GM12892 (cell line): ENCODE measurements at regions not wholly inside any gene's neighbourhood (a gene's known extent, or its start where the extent isn't known, plus 50 kb on each side); places are given as distances from the start of the nearest gene placed in this dataset.

Experiments used
- DNase-seq: peaks from one replicate; pipeline ENCODE4 v3.0.0; 2011; ENCODE audit not compliant: insufficient read length
- FAIRE-seq: peaks from 2 replicates; lab custom pipeline; 2011; peaks lifted over from hg19 to GRCh38; lab: Jason Lieb, UNC
- POLR2A ChIP-seq: IDR thresholded peaks from 2 replicates; pipeline ENCODE4 v1.6.1; 2011; ENCODE audit warnings: low read depth, low read length, control low read depth
- POLR2AphosphoS5 ChIP-seq: IDR thresholded peaks from 2 replicates; pipeline ENCODE4 v1.6.1; 2011; ENCODE audit warnings: low read depth, low read length, control low read depth
- TAF1 ChIP-seq: IDR thresholded peaks from 2 replicates; pipeline ENCODE4 v1.6.1; 2011; ENCODE audit warnings: low read depth, mild to moderate bottlenecking, control low read depth, low read length, borderline replicate concordance

DNA sequence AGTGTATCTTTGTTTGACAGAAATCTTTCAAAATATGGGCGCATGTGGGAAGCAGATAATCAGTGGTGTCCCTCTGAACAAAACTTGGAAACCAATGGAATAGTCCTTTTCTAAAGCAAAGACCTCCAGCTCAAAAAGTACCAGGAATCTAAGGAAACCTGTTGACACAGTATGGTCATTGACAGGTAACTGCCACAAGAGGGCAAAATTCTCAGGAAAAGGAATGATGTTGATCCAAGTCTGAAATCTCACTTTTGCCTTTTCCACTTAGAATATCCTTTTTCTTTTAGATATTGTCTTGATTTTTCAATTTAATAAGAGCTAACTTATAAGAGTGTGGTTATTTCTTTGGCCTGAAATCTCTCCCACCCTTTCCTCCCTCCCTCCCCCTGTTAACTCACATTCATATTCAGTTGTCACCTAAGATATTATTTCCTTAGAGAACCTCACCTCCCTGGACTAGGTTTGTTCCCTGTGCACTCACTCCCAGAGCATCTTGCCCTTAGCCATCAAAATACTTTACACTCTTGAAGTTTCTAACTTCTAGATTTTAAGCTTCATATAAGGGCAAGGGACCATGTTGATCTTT, 59.0 kb upstream of the BARX1 start:
- peak; percentile 70 for FAIRE-seq
- DNase-seq = no peak

DNA sequence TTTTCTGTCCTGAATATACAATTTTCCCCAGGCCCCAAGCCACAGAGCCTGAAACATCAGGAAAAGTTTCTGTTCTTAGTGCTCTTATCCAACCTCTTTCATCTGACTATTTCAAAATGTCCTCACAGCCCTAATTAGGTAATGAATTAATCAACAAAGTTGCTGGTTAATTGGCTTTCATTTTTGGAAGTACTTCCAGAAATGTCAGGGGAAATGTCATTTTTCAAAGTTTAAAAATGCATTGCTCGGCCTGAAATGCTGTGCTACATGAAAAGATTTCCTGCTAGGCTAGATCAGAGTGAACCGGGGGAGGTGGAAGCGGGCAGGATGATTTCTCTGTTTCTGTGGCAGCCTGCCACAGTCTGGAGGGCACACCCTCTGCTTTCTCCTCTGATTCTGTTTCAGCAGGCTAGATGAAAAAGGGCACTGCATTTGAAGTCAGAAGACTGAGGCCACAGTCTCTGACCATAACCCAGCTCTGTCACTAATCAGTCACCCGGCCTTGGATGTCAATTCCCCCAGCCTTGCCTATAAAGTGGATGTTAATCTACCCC, 55.9 kb upstream of the BARX1 start:
- TF ChIP-seq TAF1 (no peak), POLR2A (no peak), POLR2AphosphoS5 (no peak)
- no peak for DNase-seq
- no peak for FAIRE-seq

More for the DNA sequence above, 59.0 kb upstream of the BARX1 start:
- no peak for TF ChIP-seq POLR2A
- TF ChIP-seq POLR2AphosphoS5 = no peak
- no peak for TF ChIP-seq TAF1

GRCh38 chr9:94005272-94005901, 50.2 kb upstream of the BARX1 start:
- TF ChIP-seq POLR2A (no peak), POLR2AphosphoS5 (no peak), TAF1 (no peak)
- FAIRE-seq (no peak), DNase-seq (no peak)
